Transverse colon (tissue), 4 donors: ENCODE measurements at regions not wholly inside any gene's neighbourhood (a gene's known extent, or its start where the extent isn't known, plus 50 kb on each side); places are given as distances from the start of the nearest gene placed in this dataset.

Source experiments
- DNase-seq: peaks from one replicate; pipeline ENCODE4 v3.0.0-alpha.2; 2019
- H3K27ac ChIP-seq, 4 donors: fragments of 200-600 bp; sonication (generic); 2 replicates each; pipeline ENCODE4 v1.5.1; 2016 to 2018; ENCODE audit warnings: inconsistent platforms in 4 of 4
- H3K27me3 ChIP-seq: fragments of 200-600 bp; sonication (generic); 2 replicates; pipeline ENCODE4 v1.5.1; 2017; ENCODE audit warnings: inconsistent platforms
- H3K36me3 ChIP-seq, 4 donors: fragments of 200-600 bp; sonication (generic); 2 replicates each; pipeline ENCODE4 v1.5.1; 2017 to 2019; ENCODE audit warnings: inconsistent platforms in 4 of 4
- H3K4me1 ChIP-seq, 4 donors: fragments of 200-600 bp; sonication (generic); 2 replicates each; pipeline ENCODE4 v1.5.1; 2017 to 2020; ENCODE audit warnings: inconsistent platforms in 4 of 4
- H3K4me3 ChIP-seq, 4 donors: fragments of 200-600 bp; sonication (generic); 1 replicate in 1 of 4; 2 replicates in 3 of 4; pipeline versions ENCODE4 v1.5.1 to v1.6.1; 2017 to 2019; ENCODE audit warnings: inconsistent platforms in 4 of 4
- H3K9me3 ChIP-seq, 2 donors: fragments of 200-600 bp; sonication (generic); 2 replicates each; pipeline ENCODE4 v1.5.1; 2017 to 2019; ENCODE audit warnings: inconsistent platforms in 2 of 2
- CTCF ChIP-seq, 5 experiments: fragments of 200-600 bp in 3 of 5; fragments of 450-650 bp in 2 of 5; sonication (generic) in 3 of 5; IDR thresholded peaks; 1 replicate in 2 of 5; 2 replicates in 3 of 5; pipeline ENCODE4 v1.5.1; 2016 to 2017; ENCODE audit warnings: antibody characterized with exemption in 5 of 5, inconsistent platforms in 3 of 5, mild to moderate bottlenecking in 2 of 5, moderate library complexity in 1 of 5
- EP300 ChIP-seq: sonication (generic); formaldehyde crosslinking; IDR thresholded peaks from one replicate; pipeline ENCODE4 v1.6.1; 2017; ENCODE audit warnings: antibody characterized with exemption, low read depth
- POLR2A ChIP-seq: fragments of 450-650 bp; IDR thresholded peaks from one replicate; pipeline ENCODE4 v1.6.1; 2016; ENCODE audit warnings: antibody characterized with exemption, mild to moderate bottlenecking, moderate library complexity
- POLR2AphosphoS5 ChIP-seq, 3 donors: sonication (generic); formaldehyde crosslinking; IDR thresholded peaks; one replicate each; pipeline ENCODE4 v1.6.1; 2016; ENCODE audit warnings: antibody characterized with exemption in 3 of 3
- WGBS, 2 donors: methylation state at CpG; one replicate each; pipeline ENCODE4 v1.1.5; 2018; ENCODE audit warnings: low coverage in 1 of 2; 5-methylcytosine and 5-hydroxymethylcytosine counted together
- in situ Hi-C, 4 donors: fragments of 200-750 bp; cut with MboI; loops; one replicate each; pipeline versions ENCODE4 v1.15.0 to v1.15.1; 2017; ENCODE audit warnings: low sequenced_read_pairs in 3 of 4, low pct_ligation_motif_present in 1 of 4, low pct_unique_long_range_greater_than_20kb in 1 of 4
- intact Hi-C: fragments of 100-400 bp; cut with DNase I; formaldehyde crosslinking; loops from one replicate; pipeline ENCODE4 v1.15.1; 2023; ENCODE audit warnings: low total_unique reads

GRCh38 chr4:152128356-152128755 is 367.5 kb upstream of the GATB start:
- WGBS, 2 donors, result 89 to 100% methylated on average over 1 of the region's 1 CpG
- H3K9me3 ChIP-seq, result no peaks in the 10 kb centered on the region
- TF ChIP-seq POLR2AphosphoS5 (IDR thresholded peaks at IDR 0.05), result no peak
- no peak for TF ChIP-seq CTCF (IDR thresholded peaks at IDR 0.05)
- TF ChIP-seq POLR2A, result no peak
- no peak for TF ChIP-seq EP300
- no peak for DNase-seq
- no peaks in the 10 kb centered on the region for H3K27me3 ChIP-seq
- H3K4me3 ChIP-seq, result no peak overlapping the region
- no peak overlapping the region for H3K27ac ChIP-seq
- intact Hi-C loops (no loop called here), in situ Hi-C loops (no loop called here)
- H3K4me1 ChIP-seq, result no peaks in the 10 kb centered on the region
- H3K36me3 ChIP-seq, result no peaks in the 10 kb centered on the region

GRCh38 chr4:152126238-152126637 is 365.4 kb upstream of the GATB start:
- Histone ChIP-seq H3K27me3 (no peaks in the 10 kb centered on the region), H3K27ac (no peak overlapping the region), H3K9me3 (no peaks in the 10 kb centered on the region), H3K4me1 (no peaks in the 10 kb centered on the region), H3K4me3 (no peak overlapping the region), H3K36me3 (no peaks in the 10 kb centered on the region)
- no peak for TF ChIP-seq EP300
- no peak for TF ChIP-seq POLR2A
- TF ChIP-seq CTCF (IDR thresholded peaks at IDR 0.05), result no peak
- no peak for TF ChIP-seq POLR2AphosphoS5 (IDR thresholded peaks at IDR 0.05)
- no peak for DNase-seq
- in situ Hi-C loops, result no loop called here
- intact Hi-C loops, result no loop called here
- 73 to 75% methylated on average over 2 of the region's 2 CpGs for WGBS, 2 donors

- intact Hi-C loops, result no loop called here
- WGBS, 2 donors, result 77 to 80% methylated on average over 2 to 12 of the region's 12 CpGs
Observed at GRCh38 chr4:152118819-152119553, 358.2 kb upstream of the GATB start.

GRCh38 chr4:152117933-152118507 is 357.2 kb upstream of the GATB start:
- in situ Hi-C loops, result no loop called here

More at GRCh38 chr4:152118819-152119553, 358.2 kb upstream of the GATB start:
- no peak for DNase-seq
- in situ Hi-C loops, result no loop called here
- Histone ChIP-seq H3K27me3 (no peaks in the 10 kb centered on the region), H3K4me3 (no peak overlapping the region), H3K36me3 (no peaks in the 10 kb centered on the region), H3K27ac (no peak overlapping the region), H3K4me1 (no peaks in the 10 kb centered on the region), H3K9me3 (no peaks in the 10 kb centered on the region)
- no peak for TF ChIP-seq POLR2AphosphoS5 (IDR thresholded peaks at IDR 0.05)
- no peak for TF ChIP-seq CTCF (IDR thresholded peaks at IDR 0.05)
- TF ChIP-seq EP300, result no peak
- TF ChIP-seq POLR2A, result no peak

More at GRCh38 chr4:152117933-152118507, 357.2 kb upstream of the GATB start:
- intact Hi-C loops, result no loop called here
- 85 to 90% methylated on average over 4 to 8 of the region's 8 CpGs for WGBS, 2 donors
- Histone ChIP-seq H3K27ac (no peak overlapping the region), H3K4me1 (no peaks in the 10 kb centered on the region), H3K4me3 (no peak overlapping the region), H3K27me3 (no peaks in the 10 kb centered on the region), H3K36me3 (no peaks in the 10 kb centered on the region), H3K9me3 (no peaks in the 10 kb centered on the region)
- DNase-seq, result no peak
- no peak for TF ChIP-seq EP300
- no peak for TF ChIP-seq POLR2AphosphoS5 (IDR thresholded peaks at IDR 0.05)
